ENCODE measurements at regions not wholly inside any gene's neighbourhood (a gene's known extent, or its start where the extent isn't known, plus 50 kb on each side); places are given as distances from the start of the nearest gene placed in this dataset.

GRCh38 chr5:143739746-143740145, 72.2 kb upstream of the HMHB1 start:
- DNase-seq = no peak
- Histone ChIP-seq H3K4me1 (no peaks in the 10 kb centered on the region), H3K4me3 (no peak overlapping the region), H3K36me3 (no peaks in the 10 kb centered on the region), H3K27me3 (no peaks in the 10 kb centered on the region), H3K27ac (no peak overlapping the region), H3K9me3 (no peaks in the 10 kb centered on the region)
- intact Hi-C loops (cut with DNase I; ENCODE audit: low total_unique reads) = no loop called here
- TF ChIP-seq CTCF (IDR thresholded peaks at IDR 0.05) (no peak), POLR2A (IDR thresholded peaks at IDR 0.05) (no peak)

GRCh38 chr5:143738417-143739401, 73.3 kb upstream of the HMHB1 start:
- no peaks in the 10 kb centered on the region for H3K9me3 ChIP-seq
- intact Hi-C loops (cut with DNase I; ENCODE audit: low total_unique reads) = no loop called here
- H3K4me1 ChIP-seq = no peaks in the 10 kb centered on the region
- H3K36me3 ChIP-seq = no peaks in the 10 kb centered on the region
- H3K27me3 ChIP-seq = no peaks in the 10 kb centered on the region
- no peak for DNase-seq
- TF ChIP-seq CTCF (IDR thresholded peaks at IDR 0.05) = no peak
- TF ChIP-seq POLR2A (IDR thresholded peaks at IDR 0.05) = no peak
- H3K4me3 ChIP-seq = no peak overlapping the region
- no peak overlapping the region for H3K27ac ChIP-seq

- TF ChIP-seq POLR2A (IDR thresholded peaks at IDR 0.05) = no peak
- TF ChIP-seq CTCF (IDR thresholded peaks at IDR 0.05) = no peak
- no peak overlapping the region for H3K27ac ChIP-seq
- no peaks in the 10 kb centered on the region for H3K9me3 ChIP-seq
- H3K4me1 ChIP-seq = no peaks in the 10 kb centered on the region
- intact Hi-C loops (cut with DNase I; ENCODE audit: low total_unique reads) = no loop called here
- no peaks in the 10 kb centered on the region for H3K27me3 ChIP-seq
- DNase-seq = no peak
- no peaks in the 10 kb centered on the region for H3K36me3 ChIP-seq
- H3K4me3 ChIP-seq = no peak overlapping the region
Measured at GRCh38 chr5:143737062-143737461, 74.9 kb upstream of the HMHB1 start.

- Histone ChIP-seq H3K36me3 (no peaks in the 10 kb centered on the region), H3K4me1 (no peaks in the 10 kb centered on the region), H3K9me3 (no peaks in the 10 kb centered on the region), H3K4me3 (no peak overlapping the region), H3K27ac (no peak overlapping the region), H3K27me3 (no peaks in the 10 kb centered on the region)
- no peak for TF ChIP-seq POLR2A (IDR thresholded peaks at IDR 0.05)
- TF ChIP-seq CTCF (IDR thresholded peaks at IDR 0.05) = no peak
- no peak for DNase-seq
- intact Hi-C loops (cut with DNase I; ENCODE audit: low total_unique reads) = no loop called here
Measured at GRCh38 chr5:143734456-143734780, 77.5 kb upstream of the HMHB1 start.

- intact Hi-C loops (cut with DNase I; ENCODE audit: low total_unique reads) = no loop called here
- Histone ChIP-seq H3K27ac (no peak overlapping the region), H3K9me3 (no peaks in the 10 kb centered on the region), H3K4me3 (no peak overlapping the region), H3K27me3 (no peaks in the 10 kb centered on the region), H3K4me1 (no peaks in the 10 kb centered on the region), H3K36me3 (no peaks in the 10 kb centered on the region)
- no peak for DNase-seq
- TF ChIP-seq CTCF (IDR thresholded peaks at IDR 0.05) (no peak), POLR2A (IDR thresholded peaks at IDR 0.05) (no peak)
Measured at GRCh38 chr5:143733665-143734455, 78.1 kb upstream of the HMHB1 start.

Measured in uterus (tissue), 3 donors.